ENCODE measurements at regions not wholly inside any gene's neighbourhood (a gene's known extent, or its start where the extent isn't known, plus 50 kb on each side); places are given as distances from the start of the nearest gene placed in this dataset.
"Not testable (repeated sequence)": the region's sequence is repeated elsewhere in the genome, so short reads cannot be mapped to it uniquely, and the experiment has no call there.

DNA sequence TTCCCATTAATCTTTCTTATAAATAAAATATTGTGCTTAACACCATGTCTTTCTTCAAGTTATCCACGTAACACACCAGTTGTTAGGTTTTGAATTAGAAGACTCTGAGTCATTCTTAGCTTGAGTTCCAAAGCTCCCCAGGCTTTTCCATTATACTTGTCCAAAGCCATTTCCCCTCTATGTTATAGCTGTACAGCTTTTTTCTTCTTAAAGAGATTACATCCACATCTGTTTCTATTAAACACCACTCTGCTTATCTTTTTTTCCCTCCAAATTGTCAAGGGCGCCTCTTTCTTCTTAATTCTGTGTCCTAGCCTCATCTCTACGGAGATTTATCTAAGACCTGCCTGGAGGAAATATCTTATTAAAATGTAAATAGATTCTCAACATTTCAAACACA is 139.4 kb upstream of the CPHXL start:
- DNase-seq (ENCODE audit: extremely low spot score in 2 of 2) = no peak
- Histone ChIP-seq H3K27ac (no peak overlapping the region), H3K36me3 (no peaks in the 10 kb centered on the region), H3K9me3 (no peaks in the 10 kb centered on the region), H3K27me3 (no peaks in the 10 kb centered on the region), H3K4me1 (no peaks in the 10 kb centered on the region), H3K4me3 (no peak overlapping the region)
- intact Hi-C loops (cut with DNase I) = no loop called here
- TF ChIP-seq POLR2AphosphoS5 (IDR thresholded peaks at IDR 0.05; ENCODE audit: insufficient read depth in 1 of 2, low read depth in 1 of 2) = no peak
- TF ChIP-seq POLR2A (IDR thresholded peaks at IDR 0.05) = no peak
- TF ChIP-seq, protein P1, sequence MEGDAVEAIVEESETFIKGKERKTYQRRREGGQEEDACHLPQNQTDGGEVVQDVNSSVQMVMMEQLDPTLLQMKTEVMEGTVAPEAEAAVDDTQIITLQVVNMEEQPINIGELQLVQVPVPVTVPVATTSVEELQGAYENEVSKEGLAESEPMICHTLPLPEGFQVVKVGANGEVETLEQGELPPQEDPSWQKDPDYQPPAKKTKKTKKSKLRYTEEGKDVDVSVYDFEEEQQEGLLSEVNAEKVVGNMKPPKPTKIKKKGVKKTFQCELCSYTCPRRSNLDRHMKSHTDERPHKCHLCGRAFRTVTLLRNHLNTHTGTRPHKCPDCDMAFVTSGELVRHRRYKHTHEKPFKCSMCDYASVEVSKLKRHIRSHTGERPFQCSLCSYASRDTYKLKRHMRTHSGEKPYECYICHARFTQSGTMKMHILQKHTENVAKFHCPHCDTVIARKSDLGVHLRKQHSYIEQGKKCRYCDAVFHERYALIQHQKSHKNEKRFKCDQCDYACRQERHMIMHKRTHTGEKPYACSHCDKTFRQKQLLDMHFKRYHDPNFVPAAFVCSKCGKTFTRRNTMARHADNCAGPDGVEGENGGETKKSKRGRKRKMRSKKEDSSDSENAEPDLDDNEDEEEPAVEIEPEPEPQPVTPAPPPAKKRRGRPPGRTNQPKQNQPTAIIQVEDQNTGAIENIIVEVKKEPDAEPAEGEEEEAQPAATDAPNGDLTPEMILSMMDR (IDR thresholded peaks at IDR 0.05) = no peak

DNA sequence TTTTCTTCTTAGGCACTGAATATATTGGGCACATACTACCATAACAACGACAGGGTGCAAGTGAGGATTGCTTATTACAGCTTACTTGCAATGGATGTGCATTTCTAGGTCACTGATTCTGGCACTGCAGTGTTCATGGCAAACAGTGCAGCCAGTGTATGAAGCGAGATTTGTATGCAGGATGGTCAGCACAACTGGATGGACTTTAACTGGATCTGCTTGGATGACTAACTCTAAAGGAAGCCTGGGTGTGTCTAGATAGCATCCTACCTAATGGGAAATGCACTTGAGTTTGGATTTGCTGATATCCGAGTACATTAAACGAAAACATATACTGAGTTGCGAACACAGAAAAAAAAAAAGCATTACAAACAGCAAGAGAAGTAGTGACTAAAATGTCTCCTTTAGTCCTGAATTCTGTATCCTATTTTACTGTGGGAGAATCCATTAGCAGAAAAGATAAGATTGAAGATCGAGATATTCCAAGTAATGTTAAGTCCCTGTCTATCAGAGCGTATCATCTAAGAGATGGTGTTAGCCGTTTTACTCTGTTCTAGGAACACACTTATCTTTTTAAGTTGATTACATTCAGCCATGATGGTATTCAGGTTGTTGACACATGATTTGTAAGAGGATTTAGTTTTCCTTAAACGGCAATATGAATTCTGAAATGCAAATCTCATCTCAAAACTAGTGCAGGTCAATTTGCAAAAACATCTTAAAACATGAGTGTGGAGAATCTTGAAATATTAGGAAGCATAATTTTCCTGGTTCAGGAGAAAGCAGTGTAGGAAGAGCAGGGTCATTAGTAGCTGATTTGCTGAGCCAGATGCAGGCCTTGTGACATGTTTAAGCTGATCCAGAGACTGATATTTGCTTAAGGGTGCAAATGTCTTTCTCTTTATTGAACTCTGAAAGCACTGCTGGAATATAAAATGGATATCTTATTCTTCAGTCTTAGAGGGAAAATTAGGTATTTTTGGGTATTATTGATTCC is 142.6 kb upstream of the CPHXL start:
- TF ChIP-seq POLR2AphosphoS5 (IDR thresholded peaks at IDR 0.05; ENCODE audit: insufficient read depth in 1 of 2, low read depth in 1 of 2) (no peak), POLR2A (IDR thresholded peaks at IDR 0.05) (no peak)
- TF ChIP-seq, protein P1 (IDR thresholded peaks at IDR 0.05) = no peak
- Histone ChIP-seq H3K4me1 (no peaks in the 10 kb centered on the region), H3K36me3 (no peaks in the 10 kb centered on the region), H3K4me3 (no peak overlapping the region), H3K9me3 (no peaks in the 10 kb centered on the region), H3K27ac (no peak overlapping the region), H3K27me3 (no peaks in the 10 kb centered on the region)
- intact Hi-C loops (cut with DNase I) = no loop called here
- DNase-seq (ENCODE audit: extremely low spot score in 2 of 2) = no peak

DNA sequence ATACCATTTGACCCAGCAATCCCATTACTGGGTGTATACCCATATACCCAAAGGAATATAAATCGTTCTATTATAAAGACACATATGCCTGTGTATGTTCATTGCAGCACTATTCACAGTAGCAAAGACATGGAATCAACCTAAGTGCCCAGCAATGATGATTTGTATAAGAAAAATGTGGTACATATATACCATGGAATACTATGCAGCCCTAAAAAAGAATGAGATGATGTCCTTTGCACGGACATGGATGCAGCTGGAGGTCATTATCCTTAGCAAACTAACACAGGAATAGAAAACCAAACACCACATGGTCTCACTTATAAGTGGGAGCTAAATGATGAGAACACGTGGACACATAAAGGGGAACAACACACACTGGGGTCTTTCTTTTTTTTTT is 155.0 kb upstream of the CPHXL start:
- not testable (repeated sequence) for H3K27me3 ChIP-seq

DNA sequence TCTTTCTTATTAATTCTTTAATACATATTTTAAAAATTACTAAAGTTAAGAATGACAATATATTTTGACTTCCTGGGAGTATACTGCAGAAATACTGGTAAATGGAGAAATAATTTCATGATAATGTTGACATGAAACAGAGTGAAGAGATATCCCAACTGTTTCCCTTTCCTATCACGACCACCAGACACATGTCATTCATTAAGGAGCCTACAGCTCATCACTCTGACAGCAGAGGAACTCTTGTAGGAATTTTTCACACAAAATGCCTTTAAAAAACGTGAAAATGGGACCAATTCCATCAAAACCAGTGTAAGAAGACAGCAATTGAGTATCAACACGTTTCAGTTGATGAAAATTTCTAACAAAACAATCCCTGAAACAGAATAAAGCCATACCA is 172.9 kb upstream of the CPHXL start:
- H3K27ac ChIP-seq = no peak overlapping the region
- H3K27me3 ChIP-seq = no peaks in the 10 kb centered on the region
- H3K4me3 ChIP-seq = no peak overlapping the region
- no peaks in the 10 kb centered on the region for H3K4me1 ChIP-seq
- H3K9me3 ChIP-seq = no peaks in the 10 kb centered on the region
- DNase-seq (ENCODE audit: extremely low spot score in 2 of 2) = no peak
- no peaks in the 10 kb centered on the region for H3K36me3 ChIP-seq
- TF ChIP-seq, protein P1 (IDR thresholded peaks at IDR 0.05) = no peak
- TF ChIP-seq POLR2AphosphoS5 (IDR thresholded peaks at IDR 0.05; ENCODE audit: insufficient read depth in 1 of 2, low read depth in 1 of 2) = no peak
- TF ChIP-seq POLR2A (IDR thresholded peaks at IDR 0.05) = no peak
- intact Hi-C loops (cut with DNase I) = no loop called here

More for the DNA sequence above, 155.0 kb upstream of the CPHXL start:
- intact Hi-C loops (cut with DNase I); H3K27ac ChIP-seq; DNase-seq (ENCODE audit: extremely low spot score in 2 of 2); H3K4me1 ChIP-seq; H3K9me3 ChIP-seq; H3K36me3 ChIP-seq; H3K4me3 ChIP-seq: not testable (repeated sequence)

DNA sequence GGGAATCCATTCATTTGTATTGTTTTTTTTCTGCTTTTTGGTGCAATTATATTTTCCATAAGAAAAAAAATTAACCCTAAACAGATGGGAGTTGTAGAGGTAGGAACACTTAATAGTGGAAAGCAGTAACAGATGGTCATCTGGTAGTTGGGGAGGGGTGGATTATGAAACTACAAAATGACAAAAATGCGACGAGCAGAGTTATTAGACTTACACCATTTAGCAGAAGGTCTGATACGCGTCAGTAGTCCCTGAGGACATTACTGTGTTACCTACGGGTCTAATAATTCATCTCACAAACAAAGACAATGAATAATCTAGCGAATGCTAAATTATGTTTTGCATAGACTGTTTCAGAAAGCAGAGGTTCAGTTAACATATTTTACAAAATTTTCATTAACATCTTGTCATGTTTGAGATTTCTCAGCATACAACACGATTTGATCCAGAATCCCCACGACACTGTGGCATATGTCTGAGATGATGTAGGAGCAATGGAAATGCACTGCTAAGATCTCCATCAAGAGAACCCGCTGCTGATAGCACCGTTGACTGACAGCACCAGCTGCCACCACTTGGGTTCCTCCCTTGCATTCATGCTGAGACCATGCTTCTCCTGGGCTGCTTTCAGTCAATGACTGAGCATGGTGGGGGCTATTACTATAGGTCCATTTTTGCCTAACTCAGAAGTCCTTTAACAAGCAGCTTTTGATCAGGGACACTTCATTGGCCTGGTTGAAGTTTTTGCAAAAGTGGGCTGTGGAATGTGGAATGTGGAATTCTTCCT is 182.2 kb upstream of the CPHXL start:
- TF ChIP-seq POLR2A (IDR thresholded peaks at IDR 0.05) (no peak), POLR2AphosphoS5 (IDR thresholded peaks at IDR 0.05; ENCODE audit: insufficient read depth in 1 of 2, low read depth in 1 of 2) (no peak)
- TF ChIP-seq, protein P1 (IDR thresholded peaks at IDR 0.05) = no peak
- DNase-seq (ENCODE audit: extremely low spot score in 2 of 2) = no peak
- intact Hi-C loops (cut with DNase I) = no loop called here

More for the DNA sequence above, 182.2 kb upstream of the CPHXL start:
- H3K4me1 ChIP-seq = no peaks in the 10 kb centered on the region
- H3K4me3 ChIP-seq = no peak overlapping the region
- H3K9me3 ChIP-seq = no peaks in the 10 kb centered on the region
- H3K27ac ChIP-seq = no peak overlapping the region
- H3K36me3 ChIP-seq = no peaks in the 10 kb centered on the region
- H3K27me3 ChIP-seq = no peaks in the 10 kb centered on the region
